Coronary artery (tissue), 2 donors: ENCODE measurements at regions not wholly inside any gene's neighbourhood (a gene's known extent, or its start where the extent isn't known, plus 50 kb on each side); places are given as distances from the start of the nearest gene placed in this dataset.
"Not testable (repeated sequence)": the region's sequence is repeated elsewhere in the genome, so short reads cannot be mapped to it uniquely, and the experiment has no call there.

ENCODE experiments used
- DNase-seq: peaks from one replicate; pipeline ENCODE4 v3.0.0-alpha.2; 2017; ENCODE audit warnings: low spot score
- H3K27ac ChIP-seq, 2 donors: fragments of 200-600 bp; sonication (generic); one replicate each; pipeline ENCODE4 v1.5.1; 2016 to 2019
- H3K4me3 ChIP-seq: fragments of 200-600 bp; sonication (generic); 2 replicates; pipeline ENCODE4 v1.5.1; 2016; ENCODE audit warnings: mild to moderate bottlenecking, moderate library complexity
- CTCF ChIP-seq: fragments of 200-600 bp; sonication (generic); IDR thresholded peaks from one replicate; pipeline ENCODE4 v1.5.1; 2019; ENCODE audit warnings: antibody characterized with exemption

GRCh38 chr5:66438696-66439095 lies 157.5 kb upstream of the MAST4 start:
- DNase-seq, result no peak
- Histone ChIP-seq H3K4me3 (no peak overlapping the region), H3K27ac (no peak overlapping the region)
- no peak for TF ChIP-seq CTCF

GRCh38 chr5:66440202-66440680 lies 156.0 kb upstream of the MAST4 start:
- Histone ChIP-seq H3K27ac (peak overlapping the region in 1 of 2 donors; percentile 36), H3K4me3 (no peak overlapping the region)
- DNase-seq, result no peak
- no peak for TF ChIP-seq CTCF

GRCh38 chr5:66441351-66441750 lies 154.8 kb upstream of the MAST4 start:
- Histone ChIP-seq H3K4me3 (no peak overlapping the region), H3K27ac (no peak overlapping the region)
- no peak for DNase-seq
- TF ChIP-seq CTCF, result no peak

GRCh38 chr5:66442951-66443445 lies 153.2 kb upstream of the MAST4 start:
- Histone ChIP-seq H3K27ac (no peak overlapping the region), H3K4me3 (no peak overlapping the region)
- no peak for TF ChIP-seq CTCF
- no peak for DNase-seq

GRCh38 chr5:66443462-66444130 lies 152.6 kb upstream of the MAST4 start:
- no peak overlapping the region for H3K27ac ChIP-seq
- DNase-seq, result no peak
- H3K4me3 ChIP-seq, result no peak overlapping the region
- TF ChIP-seq CTCF, result no peak

- not testable (repeated sequence) for DNase-seq, H3K27ac ChIP-seq, H3K4me3 ChIP-seq
Measured at GRCh38 chr5:66448070-66448469, 148.1 kb upstream of the MAST4 start.

GRCh38 chr5:66450237-66450636 lies 146.0 kb upstream of the MAST4 start:
- no peak for DNase-seq
- no peak overlapping the region for H3K4me3 ChIP-seq
- H3K27ac ChIP-seq, result no peak overlapping the region
- TF ChIP-seq CTCF, result no peak
